H1 (cell line): ENCODE measurements at regions not wholly inside any gene's neighbourhood (a gene's known extent, or its start where the extent isn't known, plus 50 kb on each side); places are given as distances from the start of the nearest gene placed in this dataset.

Experiments used
- CTCF ChIA-PET: fragments of 300-600 bp; sonication (Branson Sonifier 250); formaldehyde crosslinking; loops from one replicate; lab custom pipeline; 2021; ENCODE audit not compliant: partially characterized antibody; lab: Charles Lee
- POLR2A ChIA-PET: fragments of 300-600 bp; sonication (Branson Sonifier 250); formaldehyde crosslinking; loops from one replicate; lab custom pipeline; 2021; ENCODE audit warnings: inconsistent platforms; ENCODE audit not compliant: partially characterized antibody; lab: Charles Lee
- DNase-seq, 2 experiments: peaks; one replicate each; pipeline versions ENCODE4 v3.0.0 to v3.0.0-alpha.2; 2010 to 2022; ENCODE audit warnings: low spot score in 2 of 2, low read depth in 1 of 2, mixed read lengths in 1 of 2
- FAIRE-seq: peaks from 2 replicates; lab custom pipeline; 2011; peaks lifted over from hg19 to GRCh38; lab: Jason Lieb, UNC
- H2AFZ ChIP-seq: 2 replicates; pipeline ENCODE4 v1.8.1; 2012; ENCODE audit warnings: low read length, inconsistent platforms
- H2AK5ac ChIP-seq: 2 replicates; pipeline ENCODE4 v1.6.1; 2013; ENCODE audit warnings: low read depth, low read length
- H2BK120ac ChIP-seq: replicated peaks from 2 replicates; pipeline ENCODE3; 2013; ENCODE audit warnings: low read depth, low read length, inconsistent platforms
- H2BK12ac ChIP-seq: 2 replicates; pipeline ENCODE4 v1.6.1; 2013; ENCODE audit warnings: low read depth, low read length
- H2BK15ac ChIP-seq: 2 replicates; pipeline ENCODE4 v1.6.1; 2013; ENCODE audit warnings: low read length
- H2BK20ac ChIP-seq: 2 replicates; pipeline ENCODE4 v1.6.1; 2013; ENCODE audit warnings: low read length
- H2BK5ac ChIP-seq: 2 replicates; pipeline ENCODE4 v1.6.1; 2013; ENCODE audit warnings: low read depth, low read length
- H3K14ac ChIP-seq: 2 replicates; pipeline ENCODE4 v1.6.1; 2013; ENCODE audit warnings: inconsistent platforms; ENCODE audit not compliant: insufficient read length
- H3K18ac ChIP-seq: 2 replicates; pipeline ENCODE4 v1.6.1; 2013; ENCODE audit warnings: low read length; ENCODE audit errors: extremely low read depth
- H3K23ac ChIP-seq: 2 replicates; pipeline ENCODE4 v1.6.1; 2013; ENCODE audit warnings: inconsistent platforms; ENCODE audit not compliant: insufficient read length
- H3K23me2 ChIP-seq: 2 replicates; pipeline ENCODE4 v1.6.1; 2013; ENCODE audit warnings: low read depth, low read length
- H3K27ac ChIP-seq: 2 replicates; pipeline ENCODE4 v1.6.1; 2011; ENCODE audit warnings: low read depth, low read length, inconsistent platforms
- H3K27me3 ChIP-seq, 4 experiments: replicated peaks in 1 of 4; 1 replicate in 1 of 4; 2 replicates in 3 of 4; pipeline versions ENCODE4 v1.6.1 to v1.8.1; 2011 to 2013; ENCODE audit warnings: low read length in 3 of 4, mild to moderate bottlenecking in 3 of 4, inconsistent platforms in 2 of 4, mixed read lengths in 2 of 4, moderate library complexity in 1 of 4; ENCODE audit not compliant: control insufficient read depth in 3 of 4, insufficient read depth in 3 of 4; ENCODE audit errors: extremely low read depth in 1 of 4
- H3K36me3 ChIP-seq, 4 experiments: 2 replicates each; pipeline versions ENCODE4 v1.6.1 to v1.8.1; 2011 to 2013; ENCODE audit warnings: mild to moderate bottlenecking in 4 of 4, low read length in 3 of 4, moderate library complexity in 2 of 4, control low read depth in 1 of 4, inconsistent platforms in 1 of 4; ENCODE audit not compliant: insufficient read depth in 4 of 4, control insufficient read depth in 2 of 4
- H3K4ac ChIP-seq: replicated peaks from 2 replicates; pipeline ENCODE3; 2013; ENCODE audit warnings: low read length, low read depth, mixed read lengths, inconsistent platforms; ENCODE audit not compliant: insufficient read length
- H3K4me1 ChIP-seq, 4 experiments: replicated peaks in 1 of 4; 1 replicate in 1 of 4; 2 replicates in 3 of 4; pipeline versions ENCODE4 v1.6.1 to v1.8.1; 2011 to 2013; ENCODE audit warnings: low read length in 3 of 4, inconsistent platforms in 2 of 4, mixed read lengths in 1 of 4; ENCODE audit not compliant: insufficient read depth in 4 of 4, control insufficient read depth in 3 of 4
- H3K4me2 ChIP-seq, 2 experiments: 2 replicates each; pipeline versions ENCODE4 v1.6.1 to v1.8.1; 2011 to 2013; ENCODE audit warnings: low read depth in 2 of 2, low read length in 2 of 2, control low read depth in 1 of 2, inconsistent platforms in 1 of 2, mild to moderate bottlenecking in 1 of 2; ENCODE audit not compliant: insufficient read depth in 1 of 2
- H3K4me3 ChIP-seq, 4 experiments: fragments of 200-600, 300-600 bp in 1 of 4; sonication (generic), shearing (Covaris generic), sonication (Bioruptor Twin) in 1 of 4; 2 replicates each; pipeline versions ENCODE4 v1.5.1 to v1.8.1; 2011 to 2016; ENCODE audit warnings: low read length in 4 of 4, low read depth in 3 of 4, control low read depth in 2 of 4, inconsistent platforms in 2 of 4, mild to moderate bottlenecking in 2 of 4, mixed read lengths in 1 of 4, moderate library complexity in 1 of 4; ENCODE audit not compliant: insufficient read depth in 2 of 4; ENCODE audit errors: extremely low read depth in 1 of 4
- H3K56ac ChIP-seq: replicated peaks from 2 replicates; pipeline ENCODE3; 2013; ENCODE audit warnings: low read depth, mild to moderate bottlenecking, mixed read lengths, low read length, inconsistent platforms; ENCODE audit not compliant: insufficient read length
- H3K79me1 ChIP-seq: 2 replicates; pipeline ENCODE4 v1.6.1; 2013; ENCODE audit warnings: low read depth, low read length, control low read depth
- H3K79me2 ChIP-seq, 2 experiments: 2 replicates each; pipeline versions ENCODE4 v1.6.1 to v1.8.1; 2012 to 2013; ENCODE audit warnings: low read length in 2 of 2, mild to moderate bottlenecking in 2 of 2, inconsistent platforms in 1 of 2; ENCODE audit not compliant: insufficient read depth in 2 of 2, control insufficient read depth in 1 of 2
- H3K9ac ChIP-seq, 4 experiments: replicated peaks in 1 of 4; 1 replicate in 1 of 4; 2 replicates in 3 of 4; pipeline versions ENCODE4 v1.6.1 to v1.8.1; 2011 to 2013; ENCODE audit warnings: low read depth in 3 of 4, low read length in 3 of 4, control low read depth in 2 of 4, mild to moderate bottlenecking in 2 of 4, moderate library complexity in 2 of 4, inconsistent platforms in 1 of 4; ENCODE audit errors: extremely low read depth in 1 of 4
- H3K9me3 ChIP-seq, 2 experiments: 2 replicates each; pipeline versions ENCODE4 v1.6.1 to v1.8.1; 2012 to 2013; ENCODE audit warnings: mild to moderate bottlenecking in 2 of 2, moderate library complexity in 2 of 2, control low read depth in 1 of 2, inconsistent platforms in 1 of 2, low read depth in 1 of 2, low read length in 1 of 2, mixed read lengths in 1 of 2; ENCODE audit not compliant: insufficient read depth in 2 of 2
- H4K20me1 ChIP-seq, 2 experiments: replicated peaks in 1 of 2; 2 replicates each; pipeline versions ENCODE3 to v1.8.1; 2011 to 2013; ENCODE audit warnings: inconsistent platforms in 2 of 2, low read length in 2 of 2, mild to moderate bottlenecking in 1 of 2; ENCODE audit not compliant: insufficient read depth in 2 of 2, control insufficient read depth in 1 of 2
- H4K5ac ChIP-seq: 2 replicates; pipeline ENCODE4 v1.6.1; 2013; ENCODE audit warnings: low read length, low read depth, mixed read lengths, inconsistent platforms; ENCODE audit not compliant: insufficient read length
- H4K8ac ChIP-seq: 2 replicates; pipeline ENCODE4 v1.8.0; 2013; ENCODE audit warnings: mild to moderate bottlenecking, moderate library complexity, low read length, inconsistent platforms; ENCODE audit not compliant: insufficient read depth; ENCODE audit errors: extremely low read depth
- H4K91ac ChIP-seq: replicated peaks from 2 replicates; pipeline ENCODE3; 2013; ENCODE audit warnings: low read length, mixed read lengths, inconsistent platforms; ENCODE audit not compliant: insufficient read length
- WGBS, 2 experiments: shearing (Covaris generic) in 1 of 2; methylation state at CpG; one replicate each; pipeline versions ENCODE4 v1.1.6 to v1.1.7; 2013 to 2015; ENCODE audit warnings: low lambda C conversion rate in 2 of 2, mixed read lengths in 2 of 2, inconsistent platforms in 1 of 2, low coverage in 1 of 2, missing lambda C conversion rate in 1 of 2; ENCODE audit not compliant: insufficient replicate concordance in 2 of 2, insufficient coverage in 1 of 2, insufficient read length in 1 of 2; ENCODE audit errors: extremely low coverage in 1 of 2, missing lambda C conversion rate in 1 of 2; 5-methylcytosine and 5-hydroxymethylcytosine counted together
- TF ChIP-seq, protein P1 (sequence below): fragments of 300-600 bp; sonication (generic); IDR thresholded peaks from 2 replicates; pipeline ENCODE4 v1.7.1; 2012; ENCODE audit warnings: low read length, moderate library complexity, mild to moderate bottlenecking, inconsistent platforms; ENCODE audit not compliant: insufficient replicate concordance

- Histone ChIP-seq H2BK120ac (no peak overlapping the region), H2BK20ac (no peak overlapping the region), H3K4ac (no peak overlapping the region), H3K9ac (no peak overlapping the region), H3K14ac (no peak overlapping the region), H3K23ac (no peak overlapping the region), H3K27ac (no peak overlapping the region), H2AK5ac (no peak overlapping the region), H3K23me2 (no peaks in the 10 kb centered on the region), H2AFZ (peak overlapping the region; percentile 98), H4K8ac (no peak overlapping the region), H3K18ac (no peak overlapping the region), H2BK15ac (no peak overlapping the region), H3K27me3 (no peaks in the 10 kb centered on the region), H4K20me1 (no peaks in the 10 kb centered on the region), H2BK12ac (no peak overlapping the region), H3K56ac (no peak overlapping the region), H4K5ac (no peak overlapping the region), H3K4me3 (no peak overlapping the region), H2BK5ac (no peak overlapping the region), H3K4me2 (no peak overlapping the region), H3K79me1 (no peaks in the 10 kb centered on the region), H3K36me3 (no peaks in the 10 kb centered on the region), H3K79me2 (no peaks in the 10 kb centered on the region), H3K4me1 (peaks cover 0 to 2% (median under 1%) of the 10 kb centered on the region in 4 experiments; a peak in 3 of 7 replicates), H3K9me3 (no peaks in the 10 kb centered on the region), H4K91ac (no peak overlapping the region)
- CTCF ChIA-PET = interaction anchor here (0.6 to 1.4 kb wide), 2 partner anchors 12 to 112 kb away, joined by 3 to 5 read pairs; no protein-coding TSS in a partner anchor
- no peak for DNase-seq
- POLR2A ChIA-PET = no interaction called here
- no peak for FAIRE-seq
- WGBS, 2 experiments = 83% methylated on average over 4 of the region's 4 CpGs; no CpG with 5 or more reads in 1 of the 2 experiments
- TF ChIP-seq, protein P1, sequence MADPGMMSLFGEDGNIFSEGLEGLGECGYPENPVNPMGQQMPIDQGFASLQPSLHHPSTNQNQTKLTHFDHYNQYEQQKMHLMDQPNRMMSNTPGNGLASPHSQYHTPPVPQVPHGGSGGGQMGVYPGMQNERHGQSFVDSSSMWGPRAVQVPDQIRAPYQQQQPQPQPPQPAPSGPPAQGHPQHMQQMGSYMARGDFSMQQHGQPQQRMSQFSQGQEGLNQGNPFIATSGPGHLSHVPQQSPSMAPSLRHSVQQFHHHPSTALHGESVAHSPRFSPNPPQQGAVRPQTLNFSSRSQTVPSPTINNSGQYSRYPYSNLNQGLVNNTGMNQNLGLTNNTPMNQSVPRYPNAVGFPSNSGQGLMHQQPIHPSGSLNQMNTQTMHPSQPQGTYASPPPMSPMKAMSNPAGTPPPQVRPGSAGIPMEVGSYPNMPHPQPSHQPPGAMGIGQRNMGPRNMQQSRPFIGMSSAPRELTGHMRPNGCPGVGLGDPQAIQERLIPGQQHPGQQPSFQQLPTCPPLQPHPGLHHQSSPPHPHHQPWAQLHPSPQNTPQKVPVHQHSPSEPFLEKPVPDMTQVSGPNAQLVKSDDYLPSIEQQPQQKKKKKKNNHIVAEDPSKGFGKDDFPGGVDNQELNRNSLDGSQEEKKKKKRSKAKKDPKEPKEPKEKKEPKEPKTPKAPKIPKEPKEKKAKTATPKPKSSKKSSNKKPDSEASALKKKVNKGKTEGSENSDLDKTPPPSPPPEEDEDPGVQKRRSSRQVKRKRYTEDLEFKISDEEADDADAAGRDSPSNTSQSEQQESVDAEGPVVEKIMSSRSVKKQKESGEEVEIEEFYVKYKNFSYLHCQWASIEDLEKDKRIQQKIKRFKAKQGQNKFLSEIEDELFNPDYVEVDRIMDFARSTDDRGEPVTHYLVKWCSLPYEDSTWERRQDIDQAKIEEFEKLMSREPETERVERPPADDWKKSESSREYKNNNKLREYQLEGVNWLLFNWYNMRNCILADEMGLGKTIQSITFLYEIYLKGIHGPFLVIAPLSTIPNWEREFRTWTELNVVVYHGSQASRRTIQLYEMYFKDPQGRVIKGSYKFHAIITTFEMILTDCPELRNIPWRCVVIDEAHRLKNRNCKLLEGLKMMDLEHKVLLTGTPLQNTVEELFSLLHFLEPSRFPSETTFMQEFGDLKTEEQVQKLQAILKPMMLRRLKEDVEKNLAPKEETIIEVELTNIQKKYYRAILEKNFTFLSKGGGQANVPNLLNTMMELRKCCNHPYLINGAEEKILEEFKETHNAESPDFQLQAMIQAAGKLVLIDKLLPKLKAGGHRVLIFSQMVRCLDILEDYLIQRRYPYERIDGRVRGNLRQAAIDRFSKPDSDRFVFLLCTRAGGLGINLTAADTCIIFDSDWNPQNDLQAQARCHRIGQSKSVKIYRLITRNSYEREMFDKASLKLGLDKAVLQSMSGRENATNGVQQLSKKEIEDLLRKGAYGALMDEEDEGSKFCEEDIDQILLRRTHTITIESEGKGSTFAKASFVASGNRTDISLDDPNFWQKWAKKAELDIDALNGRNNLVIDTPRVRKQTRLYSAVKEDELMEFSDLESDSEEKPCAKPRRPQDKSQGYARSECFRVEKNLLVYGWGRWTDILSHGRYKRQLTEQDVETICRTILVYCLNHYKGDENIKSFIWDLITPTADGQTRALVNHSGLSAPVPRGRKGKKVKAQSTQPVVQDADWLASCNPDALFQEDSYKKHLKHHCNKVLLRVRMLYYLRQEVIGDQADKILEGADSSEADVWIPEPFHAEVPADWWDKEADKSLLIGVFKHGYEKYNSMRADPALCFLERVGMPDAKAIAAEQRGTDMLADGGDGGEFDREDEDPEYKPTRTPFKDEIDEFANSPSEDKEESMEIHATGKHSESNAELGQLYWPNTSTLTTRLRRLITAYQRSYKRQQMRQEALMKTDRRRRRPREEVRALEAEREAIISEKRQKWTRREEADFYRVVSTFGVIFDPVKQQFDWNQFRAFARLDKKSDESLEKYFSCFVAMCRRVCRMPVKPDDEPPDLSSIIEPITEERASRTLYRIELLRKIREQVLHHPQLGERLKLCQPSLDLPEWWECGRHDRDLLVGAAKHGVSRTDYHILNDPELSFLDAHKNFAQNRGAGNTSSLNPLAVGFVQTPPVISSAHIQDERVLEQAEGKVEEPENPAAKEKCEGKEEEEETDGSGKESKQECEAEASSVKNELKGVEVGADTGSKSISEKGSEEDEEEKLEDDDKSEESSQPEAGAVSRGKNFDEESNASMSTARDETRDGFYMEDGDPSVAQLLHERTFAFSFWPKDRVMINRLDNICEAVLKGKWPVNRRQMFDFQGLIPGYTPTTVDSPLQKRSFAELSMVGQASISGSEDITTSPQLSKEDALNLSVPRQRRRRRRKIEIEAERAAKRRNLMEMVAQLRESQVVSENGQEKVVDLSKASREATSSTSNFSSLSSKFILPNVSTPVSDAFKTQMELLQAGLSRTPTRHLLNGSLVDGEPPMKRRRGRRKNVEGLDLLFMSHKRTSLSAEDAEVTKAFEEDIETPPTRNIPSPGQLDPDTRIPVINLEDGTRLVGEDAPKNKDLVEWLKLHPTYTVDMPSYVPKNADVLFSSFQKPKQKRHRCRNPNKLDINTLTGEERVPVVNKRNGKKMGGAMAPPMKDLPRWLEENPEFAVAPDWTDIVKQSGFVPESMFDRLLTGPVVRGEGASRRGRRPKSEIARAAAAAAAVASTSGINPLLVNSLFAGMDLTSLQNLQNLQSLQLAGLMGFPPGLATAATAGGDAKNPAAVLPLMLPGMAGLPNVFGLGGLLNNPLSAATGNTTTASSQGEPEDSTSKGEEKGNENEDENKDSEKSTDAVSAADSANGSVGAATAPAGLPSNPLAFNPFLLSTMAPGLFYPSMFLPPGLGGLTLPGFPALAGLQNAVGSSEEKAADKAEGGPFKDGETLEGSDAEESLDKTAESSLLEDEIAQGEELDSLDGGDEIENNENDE = no peak
Measured at GRCh38 chr10:2150288-2150687, 413.0 kb upstream of the ADARB2 start.
